HEK293T (cell line): ENCODE measurements at regions not wholly inside any gene's neighbourhood (a gene's known extent, or its start where the extent isn't known, plus 50 kb on each side); places are given as distances from the start of the nearest gene placed in this dataset.

Source experiments
- BHLHE40 ChIP-seq: fragments of 450-650 bp; IDR thresholded peaks from 2 replicates; pipeline ENCODE4 v1.6.1; 2016; ENCODE audit warnings: mild to moderate bottlenecking, moderate library complexity, borderline replicate concordance
- CTBP1 ChIP-seq: fragments of 450-650 bp; IDR thresholded peaks from 2 replicates; pipeline ENCODE4 v1.6.1; 2016; ENCODE audit warnings: borderline replicate concordance
- ELF4 ChIP-seq: fragments of 450-650 bp; IDR thresholded peaks from 2 replicates; pipeline ENCODE4 v1.6.1; 2017; ENCODE audit warnings: antibody characterized with exemption
- FOXA1 ChIP-seq: fragments of 450-650 bp; IDR thresholded peaks from 2 replicates; pipeline ENCODE4 v1.6.1; 2016; ENCODE audit warnings: mild to moderate bottlenecking
- FOXK2 ChIP-seq: fragments of 450-650 bp; IDR thresholded peaks from 2 replicates; pipeline ENCODE4 v1.6.1; 2016; ENCODE audit warnings: mild to moderate bottlenecking
- FOXM1 ChIP-seq: fragments of 450-650 bp; IDR thresholded peaks from 2 replicates; pipeline ENCODE4 v1.6.1; 2017; ENCODE audit warnings: mild to moderate bottlenecking, borderline replicate concordance
- HDGF ChIP-seq: fragments of 450-650 bp; IDR thresholded peaks from 2 replicates; pipeline ENCODE4 v1.6.1; 2017; ENCODE audit warnings: antibody characterized with exemption, borderline replicate concordance
- L3MBTL2 ChIP-seq: fragments of 450-650 bp; conservative IDR thresholded peaks from 2 replicates; pipeline ENCODE4 v1.6.1; 2016; ENCODE audit warnings: mild to moderate bottlenecking
- LEF1 ChIP-seq: fragments of 450-650 bp; IDR thresholded peaks from 2 replicates; pipeline ENCODE4 v1.6.1; 2017; ENCODE audit warnings: mild to moderate bottlenecking, borderline replicate concordance
- NFRKB ChIP-seq: fragments of 450-650 bp; IDR thresholded peaks from 2 replicates; pipeline ENCODE4 v1.6.1; 2016; ENCODE audit warnings: mild to moderate bottlenecking, moderate library complexity
- SP1 ChIP-seq: fragments of 450-650 bp; IDR thresholded peaks from 2 replicates; pipeline ENCODE4 v1.6.1; 2017
- SUZ12 ChIP-seq: fragments of 450-650 bp; IDR thresholded peaks from 2 replicates; pipeline ENCODE4 v1.6.1; 2016; ENCODE audit warnings: mild to moderate bottlenecking
- TARDBP ChIP-seq: fragments of 450-650 bp; IDR thresholded peaks from 2 replicates; pipeline ENCODE4 v1.6.1; 2016
- TF ChIP-seq, protein P1 (sequence below): fragments of 450-650 bp; IDR thresholded peaks from 2 replicates; pipeline ENCODE4 v1.6.1; 2016

GRCh38 chr17:83178533-83179304, 99.3 kb downstream of the METRNL start:
- no peak for TF ChIP-seq BHLHE40
- no peak for TF ChIP-seq ELF4
- no peak for TF ChIP-seq NFRKB
- no peak for TF ChIP-seq FOXM1
- no peak for TF ChIP-seq TARDBP
- no peak for TF ChIP-seq FOXA1
- TF ChIP-seq, protein P1, sequence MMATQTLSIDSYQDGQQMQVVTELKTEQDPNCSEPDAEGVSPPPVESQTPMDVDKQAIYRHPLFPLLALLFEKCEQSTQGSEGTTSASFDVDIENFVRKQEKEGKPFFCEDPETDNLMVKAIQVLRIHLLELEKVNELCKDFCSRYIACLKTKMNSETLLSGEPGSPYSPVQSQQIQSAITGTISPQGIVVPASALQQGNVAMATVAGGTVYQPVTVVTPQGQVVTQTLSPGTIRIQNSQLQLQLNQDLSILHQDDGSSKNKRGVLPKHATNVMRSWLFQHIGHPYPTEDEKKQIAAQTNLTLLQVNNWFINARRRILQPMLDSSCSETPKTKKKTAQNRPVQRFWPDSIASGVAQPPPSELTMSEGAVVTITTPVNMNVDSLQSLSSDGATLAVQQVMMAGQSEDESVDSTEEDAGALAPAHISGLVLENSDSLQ = no peak
- TF ChIP-seq SP1 = no peak
- no peak for TF ChIP-seq HDGF
- no peak for TF ChIP-seq CTBP1
- no peak for TF ChIP-seq FOXK2
- TF ChIP-seq SUZ12 = no peak
- TF ChIP-seq L3MBTL2 = no peak
- no peak for TF ChIP-seq LEF1
